ENCODE measurements at regions not wholly inside any gene's neighbourhood (a gene's known extent, or its start where the extent isn't known, plus 50 kb on each side); places are given as distances from the start of the nearest gene placed in this dataset. TPM values are rescaled to one million over a fixed set of nuclear protein-coding genes. Genes with fewer than 3 reads are reported as not detected.

- intact Hi-C loops (cut with DNase I; ENCODE audit: low total_unique reads), result no loop called here
These were observed 74.3 kb downstream of the ETS2 start for GRCh38 chr21:38879912-38880576.

GRCh38 chr21:38878379-38879179 lies 72.8 kb downstream of the ETS2 start:
- Histone ChIP-seq H3K4me3 (no peak overlapping the region), H3K9me3 (no peaks in the 10 kb centered on the region), H3K4me1 (no peaks in the 10 kb centered on the region), H3K36me3 (no peaks in the 10 kb centered on the region), H3K27me3 (no peaks in the 10 kb centered on the region), H3K27ac (no peak overlapping the region)
- intact Hi-C loops (cut with DNase I; ENCODE audit: low total_unique reads), result no loop called here
- no peak for TF ChIP-seq POLR2A (IDR thresholded peaks at IDR 0.05)
- no peak for TF ChIP-seq CTCF (IDR thresholded peaks at IDR 0.05)
- no peak for DNase-seq

More at GRCh38 chr21:38879912-38880576, 74.3 kb downstream of the ETS2 start:
- no peak for DNase-seq
- no peak for TF ChIP-seq CTCF (IDR thresholded peaks at IDR 0.05)
- TF ChIP-seq POLR2A (IDR thresholded peaks at IDR 0.05), result no peak
- H3K4me1 ChIP-seq, result no peaks in the 10 kb centered on the region
- H3K4me3 ChIP-seq, result no peak overlapping the region
- H3K9me3 ChIP-seq, result no peaks in the 10 kb centered on the region
- no peak overlapping the region for H3K27ac ChIP-seq
- no peaks in the 10 kb centered on the region for H3K36me3 ChIP-seq
- H3K27me3 ChIP-seq, result no peaks in the 10 kb centered on the region

- Histone ChIP-seq H3K27me3 (no peaks in the 10 kb centered on the region), H3K9me3 (no peaks in the 10 kb centered on the region), H3K36me3 (no peaks in the 10 kb centered on the region), H3K4me1 (no peaks in the 10 kb centered on the region), H3K27ac (no peak overlapping the region), H3K4me3 (no peak overlapping the region)
- no peak for TF ChIP-seq POLR2A (IDR thresholded peaks at IDR 0.05)
- no peak for TF ChIP-seq CTCF (IDR thresholded peaks at IDR 0.05)
- no peak for DNase-seq
- intact Hi-C loops (cut with DNase I; ENCODE audit: low total_unique reads), result no loop called here
These were observed 70.2 kb downstream of the ETS2 start for GRCh38 chr21:38875694-38876492.

Small RNA genes in the stretch of these regions (small RNA-seq; reads per million reads assigned to genes)
- gene RF00091, result not detected
